IMR-90 (cell line): ENCODE measurements at regions not wholly inside any gene's neighbourhood (a gene's known extent, or its start where the extent isn't known, plus 50 kb on each side); places are given as distances from the start of the nearest gene placed in this dataset.

Experiments
- ATAC-seq: fragments of 200-7000 bp; cut with Tn5 transposase; 2 replicates; pipeline ENCODE4 v1.9.1; 2020; ENCODE audit warnings: low read depth, mild to moderate bottlenecking, moderate library complexity
- BruUV-seq: library from RNA; stranded (reverse); fragments of 400-500 nt; replicated peaks from 2 replicates; lab custom pipeline; 2021; lab: Mats Ljungman, UMichigan
- CTCF ChIA-PET: fragments of 300-600 bp; formaldehyde crosslinking; extraction: SDS; loops from one replicate; lab custom pipeline; 2021; ENCODE audit warnings: antibody characterized with exemption; lab: Yijun Ruan, JAX
- POLR2A ChIA-PET: fragments of 300-600 bp; sonication (Branson Sonifier 250); formaldehyde crosslinking; loops from one replicate; lab custom pipeline; 2022; ENCODE audit warnings: antibody characterized with exemption; ENCODE audit not compliant: unreplicated experiment; lab: Charles Lee
- DNase-seq: peaks from one replicate; pipeline ENCODE4 v3.0.0; 2013
- H2AFZ ChIP-seq: replicated peaks from 2 replicates; pipeline ENCODE3; 2013; ENCODE audit warnings: low read length, mild to moderate bottlenecking; ENCODE audit not compliant: poor library complexity
- H2AK5ac ChIP-seq: 2 replicates; pipeline ENCODE4 v1.6.1; 2013; ENCODE audit warnings: low read depth, low read length, inconsistent platforms
- H2AK9ac ChIP-seq: replicated peaks from 2 replicates; pipeline ENCODE3; 2013; ENCODE audit warnings: mild to moderate bottlenecking, low read depth, low read length, moderate library complexity; ENCODE audit not compliant: poor library complexity
- H2BK120ac ChIP-seq: 2 replicates; pipeline ENCODE4 v1.6.1; 2013; ENCODE audit warnings: low read depth, low read length, inconsistent platforms
- H2BK15ac ChIP-seq: 3 replicates; pipeline ENCODE4 v1.6.1; 2013; ENCODE audit warnings: low read depth, low read length, inconsistent platforms
- H2BK20ac ChIP-seq: 2 replicates; pipeline ENCODE4 v1.6.1; 2013; ENCODE audit warnings: low read depth, mild to moderate bottlenecking, inconsistent platforms, low read length, moderate library complexity
- H2BK5ac ChIP-seq: 2 replicates; pipeline ENCODE4 v1.6.1; 2013; ENCODE audit warnings: mild to moderate bottlenecking, low read depth, low read length, inconsistent platforms; ENCODE audit not compliant: poor library complexity, severe bottlenecking
- H3K14ac ChIP-seq: replicated peaks from 2 replicates; pipeline ENCODE4 v1.6.1; 2013; ENCODE audit warnings: low read depth, low read length, inconsistent platforms
- H3K18ac ChIP-seq: 2 replicates; pipeline ENCODE4 v1.6.1; 2013; ENCODE audit warnings: low read depth, low read length, control low read depth
- H3K23ac ChIP-seq: 2 replicates; pipeline ENCODE4 v1.6.1; 2013; ENCODE audit warnings: low read depth, low read length, inconsistent platforms
- H3K27ac ChIP-seq: 2 replicates; pipeline ENCODE4 v1.5.1; 2013; ENCODE audit warnings: mild to moderate bottlenecking, control low read depth, low read length; ENCODE audit not compliant: insufficient read depth
- H3K27me3 ChIP-seq: 2 replicates; pipeline ENCODE4 v1.6.1; 2013; ENCODE audit warnings: low read length; ENCODE audit not compliant: control insufficient read depth, insufficient read depth
- H3K36me3 ChIP-seq: 2 replicates; pipeline ENCODE4 v1.6.1; 2013; ENCODE audit warnings: low read length, mixed read lengths; ENCODE audit not compliant: control insufficient read depth, insufficient read depth
- H3K4ac ChIP-seq: 2 replicates; pipeline ENCODE4 v1.6.1; 2013; ENCODE audit warnings: low read depth, low read length, inconsistent platforms
- H3K4me1 ChIP-seq: 2 replicates; pipeline ENCODE4 v1.6.1; 2013; ENCODE audit warnings: low read length, mixed read lengths; ENCODE audit not compliant: control insufficient read depth, insufficient read depth
- H3K4me2 ChIP-seq: 2 replicates; pipeline ENCODE4 v1.6.1; 2013; ENCODE audit warnings: low read depth, mild to moderate bottlenecking, control low read depth, low read length, moderate library complexity
- H3K4me3 ChIP-seq: 2 replicates; pipeline ENCODE4 v1.5.1; 2013; ENCODE audit warnings: low read depth, mild to moderate bottlenecking, control low read depth, low read length, moderate library complexity; ENCODE audit not compliant: insufficient read depth
- H3K56ac ChIP-seq: 2 replicates; pipeline ENCODE4 v1.6.1; 2013; ENCODE audit warnings: low read length, inconsistent platforms; ENCODE audit not compliant: insufficient read depth; ENCODE audit errors: extremely low read depth
- H3K79me1 ChIP-seq, 2 experiments: 2 replicates each; pipeline ENCODE4 v1.6.1; 2013; ENCODE audit warnings: low read length in 2 of 2, inconsistent platforms in 1 of 2, low read depth in 1 of 2
- H3K9ac ChIP-seq: 2 replicates; pipeline ENCODE4 v1.6.1; 2013; ENCODE audit warnings: low read depth, low read length, control low read depth
- H3K9me1 ChIP-seq: 2 replicates; pipeline ENCODE4 v1.6.1; 2013; ENCODE audit warnings: low read length, inconsistent platforms; ENCODE audit not compliant: insufficient read depth
- H3K9me3 ChIP-seq: 2 replicates; pipeline ENCODE4 v1.6.1; 2013; ENCODE audit warnings: low read length; ENCODE audit not compliant: control insufficient read depth, insufficient read depth
- H4K20me1 ChIP-seq: 2 replicates; pipeline ENCODE4 v1.6.1; 2013; ENCODE audit warnings: low read length, inconsistent platforms; ENCODE audit not compliant: insufficient read depth
- H4K5ac ChIP-seq: 2 replicates; pipeline ENCODE4 v1.6.1; 2013; ENCODE audit warnings: mild to moderate bottlenecking, low read depth, low read length, control low read depth
- H4K8ac ChIP-seq, 2 experiments: 2 replicates each; pipeline ENCODE4 v1.6.1; 2013; ENCODE audit warnings: low read depth in 2 of 2, low read length in 2 of 2, control low read depth in 1 of 2, inconsistent platforms in 1 of 2
- H4K91ac ChIP-seq: 2 replicates; pipeline ENCODE4 v1.6.1; 2013; ENCODE audit warnings: low read depth, low read length, inconsistent platforms; ENCODE audit not compliant: insufficient read depth
- FOS ChIP-seq: fragments of 150-350 bp; IDR thresholded peaks from 2 replicates; pipeline ENCODE4 v1.6.1; 2016; ENCODE audit warnings: low read depth, low read length
- RAD21 ChIP-seq: IDR thresholded peaks from 2 replicates; pipeline ENCODE4 v1.6.1; 2012; ENCODE audit warnings: low read length, improper control_type of control experiment
- WGBS, 2 experiments: methylation state at CpG; one replicate each; pipeline versions ENCODE4 v1.1.5 to v1.1.7; 2013; ENCODE audit warnings: missing lambda C conversion rate in 2 of 2; ENCODE audit not compliant: insufficient read length in 1 of 2; ENCODE audit errors: extremely low coverage in 2 of 2; 5-methylcytosine and 5-hydroxymethylcytosine counted together
- dilution Hi-C: fragments of 300-500 bp; cut with HindIII; formaldehyde crosslinking; loops from one replicate; pipeline ENCODE4 v1.14.3; 2018; ENCODE audit warnings: low sequenced_read_pairs; ENCODE audit not compliant: unreplicated experiment
- in situ Hi-C: fragments of 300-500 bp; cut with MboI; formaldehyde crosslinking; loops from 3 replicates; pipeline ENCODE4 v1.14.3; 2019; ENCODE audit warnings: low sequenced_read_pairs, inconsistent platforms, mixed read lengths
- intact Hi-C: fragments of 100-400 bp; cut with micrococcal nuclease; formaldehyde crosslinking; loops from 2 replicates; pipeline ENCODE4 v1.10.0; 2022

DNA sequence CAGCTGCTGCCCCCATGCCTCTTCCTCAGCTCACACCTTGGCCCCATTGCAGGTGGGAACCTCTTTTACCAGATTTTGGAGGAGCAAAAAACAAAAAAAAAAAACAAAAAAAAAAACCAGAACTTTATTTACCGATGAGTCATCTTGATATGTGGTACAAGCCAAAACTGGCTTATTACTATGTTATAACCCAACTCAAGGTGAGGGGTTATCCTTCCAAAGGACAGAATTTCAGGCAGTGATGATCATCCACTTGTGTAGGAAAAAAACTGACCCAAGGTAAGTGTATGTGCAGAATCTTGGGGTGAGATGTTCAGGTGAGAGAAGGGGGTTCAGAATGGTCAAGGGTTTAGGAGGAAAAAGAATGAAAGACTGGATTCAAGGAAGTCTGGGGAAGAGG, 142.6 kb upstream of the FST start:
- CTCF ChIA-PET: no interaction called here

More for the DNA sequence above, 142.6 kb upstream of the FST start:
- Histone ChIP-seq H4K8ac (peak overlapping the region in 1 of 2 experiments; percentile 31; a peak in 2 of 4 replicates), H4K5ac (no peak overlapping the region), H3K9ac (no peak overlapping the region), H2BK15ac (peak overlapping the region; percentile 75), H3K56ac (no peak overlapping the region), H3K36me3 (no peaks in the 10 kb centered on the region), H3K4me1 (peaks cover 25% of the 10 kb centered on the region), H3K27ac (no peak overlapping the region), H3K18ac (peak overlapping the region; percentile 20; the same call in 1 of the 2 replicates), H3K9me1 (peaks cover 13% of the 10 kb centered on the region; the same call in 1 of the 2 replicates), H2AK5ac (peak overlapping the region; percentile 68), H3K4ac (peak overlapping the region; percentile 64; the same call in 1 of the 2 replicates), H3K23ac (peak overlapping the region; percentile 29; the same call in 1 of the 2 replicates), H3K79me1 (0 out of 4 replicates have a peak, but pooled peaks cover 0 to 4% of the 10 kb centered on the region in 2 experiments), H2BK5ac (no peak overlapping the region), H2AFZ (no peak overlapping the region), H4K91ac (peak overlapping the region; percentile 57; the same call in 1 of the 2 replicates), H3K4me3 (no peak overlapping the region), H4K20me1 (no peaks in the 10 kb centered on the region), H2BK120ac (peak overlapping the region; percentile 34; the same call in 1 of the 2 replicates), H3K9me3 (no peaks in the 10 kb centered on the region), H2AK9ac (no peak overlapping the region), H3K14ac (peak overlapping the region; percentile 66), H3K27me3 (no peaks in the 10 kb centered on the region), H2BK20ac (peak overlapping the region; percentile 67; the same call in 1 of the 2 replicates), H3K4me2 (no peak overlapping the region)
- dilution Hi-C loops: no loop called here
- no peak for ATAC-seq
- no CpG with 5 or more reads among the region's 1 CpG for WGBS, 2 experiments
- TF ChIP-seq RAD21 (no peak), FOS (peak; percentile 47; the same call in 1 of the 2 replicates)
- POLR2A ChIA-PET: interaction anchor here (0.6 kb wide), 1 partner anchor 1155 kb away, joined by 4 read pairs; no protein-coding TSS in a partner anchor
- peak; percentile 29 for DNase-seq
- no TSS peak for BruUV-seq
- intact Hi-C loops: loop anchor here (5.0 kb wide), 1 partner anchor 139 kb away; no protein-coding TSS in a partner anchor
- in situ Hi-C loops: no loop called here
